ENCODE measurements at regions not wholly inside any gene's neighbourhood (a gene's known extent, or its start where the extent isn't known, plus 50 kb on each side); places are given as distances from the start of the nearest gene placed in this dataset.

DNA sequence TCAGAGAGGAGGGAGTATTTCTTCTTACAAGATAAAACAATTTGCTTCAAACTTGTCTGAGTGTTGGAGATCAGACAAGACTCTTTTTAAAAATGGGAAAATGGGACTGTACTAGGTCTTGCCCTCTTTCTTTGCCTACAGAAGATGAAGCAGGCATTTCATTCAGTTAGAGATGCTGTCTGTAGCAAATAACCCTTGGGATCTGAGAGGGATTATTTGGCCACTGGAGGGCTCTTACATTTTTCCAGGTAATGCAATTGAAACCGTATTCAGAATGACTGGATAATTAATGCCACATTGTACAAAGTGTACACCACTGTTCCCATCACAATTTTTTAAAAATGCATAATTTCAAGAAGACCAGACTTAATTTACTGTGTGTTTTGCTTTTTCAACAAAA lies 258.5 kb upstream of the KIRREL3 start:
- DNase-seq = no peak

DNA sequence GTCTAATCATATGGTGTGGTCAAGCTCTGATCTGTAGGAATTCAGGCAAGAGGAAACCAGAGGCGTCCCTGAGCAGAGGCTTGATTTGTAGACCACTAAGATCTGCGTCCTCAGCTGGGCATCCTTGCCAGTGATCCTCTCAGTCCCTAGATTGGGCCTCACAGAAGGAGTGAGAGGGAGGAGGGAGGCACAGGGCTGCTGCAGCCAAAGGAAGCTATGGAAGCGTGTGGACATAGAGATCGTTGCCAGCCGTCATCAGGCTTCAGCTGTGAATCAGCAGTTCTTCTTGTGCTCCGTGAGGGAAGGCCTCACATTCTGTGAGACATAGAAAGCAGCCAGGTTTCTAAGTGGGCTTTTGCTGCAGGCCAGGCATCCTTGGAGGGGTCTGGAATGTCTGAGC lies 254.6 kb upstream of the KIRREL3 start:
- DNase-seq = no peak

DNA sequence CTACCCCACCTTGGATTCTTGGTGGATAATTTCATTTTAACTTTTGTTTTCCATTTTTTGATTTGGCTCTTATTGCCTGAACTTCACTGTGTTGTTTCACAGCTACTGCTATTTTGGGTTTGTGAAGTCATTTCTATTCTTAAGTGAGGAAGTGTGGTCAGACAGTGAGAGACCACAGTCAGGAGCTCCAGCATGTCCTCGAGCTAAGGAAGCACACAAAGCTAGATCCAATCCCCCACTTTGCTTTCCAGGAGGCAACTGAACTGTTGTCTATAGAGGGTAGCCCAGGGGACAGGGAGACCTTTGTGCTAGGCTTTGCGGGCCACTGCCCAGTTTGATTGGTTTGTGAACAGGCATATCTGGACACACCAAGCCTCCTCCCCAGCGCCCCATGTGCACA lies 251.8 kb upstream of the KIRREL3 start:
- no peak for DNase-seq

DNA sequence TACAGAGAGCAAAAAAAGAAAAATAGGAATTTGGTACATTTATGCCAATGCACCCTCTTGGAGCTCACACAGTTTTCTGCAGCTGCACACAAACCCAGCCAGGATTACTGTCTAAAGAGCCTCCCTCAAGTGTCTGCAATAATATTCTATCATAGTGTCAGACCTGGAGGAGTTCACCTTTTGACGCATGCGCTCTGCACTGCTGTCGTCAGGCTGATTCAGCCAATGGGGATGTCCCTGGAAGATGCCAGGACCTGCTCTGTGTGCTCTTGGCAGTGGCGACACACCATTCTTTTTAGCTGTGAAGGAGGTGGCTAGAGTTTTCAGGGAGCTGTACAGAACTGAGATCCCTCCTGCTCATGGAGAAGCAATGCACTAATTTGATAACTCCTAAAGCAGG lies 249.0 kb upstream of the KIRREL3 start:
- DNase-seq = no peak

DNA sequence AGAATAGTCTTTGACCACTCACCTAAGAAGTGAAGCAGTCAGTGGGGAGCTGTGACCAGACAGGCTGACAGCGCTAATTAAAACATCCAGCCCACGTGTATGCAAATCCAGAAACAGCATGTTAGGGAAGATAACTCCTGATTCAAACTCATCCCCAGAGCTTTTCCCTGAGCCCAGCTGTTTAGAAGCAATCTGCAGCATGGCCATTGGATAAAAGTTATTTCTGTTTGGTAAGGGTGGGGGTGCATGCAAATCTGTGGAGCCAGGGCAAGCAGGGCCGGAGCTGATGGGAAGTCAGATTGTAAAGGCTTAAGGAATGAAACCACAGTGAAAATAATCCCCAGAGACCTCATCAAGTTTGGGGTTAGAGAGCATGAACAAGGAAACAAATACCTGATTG lies 247.9 kb upstream of the KIRREL3 start:
- no peak for DNase-seq

DNA sequence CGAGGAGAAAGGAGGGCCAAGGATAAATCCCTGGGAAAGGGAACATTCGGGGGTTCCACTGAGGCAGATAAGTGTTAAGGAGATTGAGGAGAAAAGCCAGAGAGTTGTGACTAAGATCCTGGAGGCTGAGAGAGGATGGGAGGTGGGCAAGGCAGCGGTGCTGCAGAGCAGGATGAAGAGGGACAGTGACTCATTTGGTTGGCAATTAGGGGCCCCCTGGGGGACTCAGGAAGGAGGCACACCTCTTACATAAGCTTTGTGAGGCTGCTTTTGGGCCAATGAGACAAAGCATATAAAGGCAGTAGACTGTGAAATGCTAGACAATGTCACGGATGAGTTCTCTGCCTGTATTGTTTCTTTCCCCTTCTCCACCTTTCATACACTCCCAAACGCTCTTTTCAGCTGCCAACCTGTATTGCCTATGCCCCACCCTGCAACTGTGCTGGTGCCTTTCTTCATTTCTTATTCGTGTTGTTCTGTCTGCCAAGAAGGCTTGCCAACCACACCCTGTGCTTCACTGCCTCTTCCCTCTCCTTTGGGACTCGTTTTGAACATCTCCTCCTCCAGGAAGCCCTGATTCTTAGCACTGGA lies 246.8 kb upstream of the KIRREL3 start:
- no peak for DNase-seq

DNA sequence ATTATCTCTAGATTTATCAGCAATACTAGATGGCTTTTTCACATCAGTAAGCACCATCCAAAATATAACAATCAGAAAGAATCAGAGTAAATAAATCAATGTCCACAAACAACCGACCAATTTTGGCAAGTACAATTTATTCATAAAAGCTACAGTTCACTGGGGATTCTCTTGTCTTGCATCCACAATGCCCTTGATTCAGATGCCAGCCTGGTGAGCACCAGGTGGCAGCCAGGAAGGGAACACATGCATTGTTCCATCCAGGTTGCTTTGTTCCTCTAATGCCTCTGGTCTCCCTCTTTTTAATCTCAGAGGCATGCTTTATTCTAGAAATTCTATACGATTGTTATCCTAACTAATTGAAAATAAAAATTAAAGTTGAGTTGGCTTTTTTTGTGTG lies 242.1 kb upstream of the KIRREL3 start:
- DNase-seq = no peak

DNA sequence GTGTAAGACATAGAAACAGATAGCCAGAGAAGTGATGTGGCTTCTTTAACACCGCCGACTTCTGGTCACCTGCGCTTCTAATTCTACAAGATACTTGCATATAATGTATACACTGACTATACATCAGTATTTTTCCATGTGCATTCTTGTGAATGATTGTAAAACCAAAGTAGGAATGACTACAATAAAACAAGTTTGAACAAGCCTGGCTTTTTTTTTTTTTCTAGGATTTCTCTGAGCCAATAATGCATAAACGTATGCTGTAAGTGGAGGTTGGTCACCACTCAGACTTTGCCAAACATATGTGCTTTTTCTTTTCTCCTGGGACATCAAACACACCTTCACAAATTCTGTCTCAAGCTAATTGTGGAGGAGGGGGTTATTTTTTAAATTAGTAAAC lies 237.8 kb upstream of the KIRREL3 start:
- no peak for DNase-seq

DNA sequence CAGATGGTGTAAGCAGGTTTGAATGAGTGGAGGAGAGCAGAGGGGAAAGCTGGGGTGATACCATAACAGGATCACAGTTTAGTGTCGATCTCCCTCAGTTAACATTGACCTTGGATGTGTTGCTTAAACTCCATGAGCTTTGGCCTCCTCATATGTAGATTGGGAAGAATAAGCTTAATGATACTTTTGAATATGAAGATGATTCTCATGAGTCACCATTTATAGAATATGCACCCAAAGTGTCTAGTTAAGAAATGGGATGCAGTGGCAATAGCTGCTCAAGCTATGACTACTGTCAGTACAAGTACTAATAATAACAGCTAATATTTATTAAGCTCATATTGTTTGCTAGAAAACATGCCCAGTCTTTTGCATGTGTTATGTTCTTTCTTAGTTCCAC lies 236.2 kb upstream of the KIRREL3 start:
- no peak for DNase-seq

DNA sequence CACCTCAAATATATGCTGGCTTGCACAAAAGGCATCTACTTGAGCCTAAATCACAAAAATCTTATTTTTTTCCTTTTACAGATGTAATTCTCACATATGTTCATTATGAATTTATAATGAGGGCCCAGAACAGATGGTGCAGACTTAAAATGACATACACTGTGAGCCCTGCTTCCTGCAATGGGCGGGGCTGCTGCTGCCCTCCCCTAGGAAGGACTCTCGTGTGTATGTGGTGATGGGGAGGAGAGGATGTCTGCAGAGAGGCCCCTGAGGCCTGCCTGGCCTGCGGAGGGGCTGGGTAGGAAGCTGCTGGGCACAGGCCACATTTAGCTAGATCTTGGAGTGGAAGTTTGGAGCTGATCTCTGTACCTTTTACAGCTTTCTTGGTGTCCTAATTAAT lies 233.4 kb upstream of the KIRREL3 start:
- no peak for DNase-seq

DNA sequence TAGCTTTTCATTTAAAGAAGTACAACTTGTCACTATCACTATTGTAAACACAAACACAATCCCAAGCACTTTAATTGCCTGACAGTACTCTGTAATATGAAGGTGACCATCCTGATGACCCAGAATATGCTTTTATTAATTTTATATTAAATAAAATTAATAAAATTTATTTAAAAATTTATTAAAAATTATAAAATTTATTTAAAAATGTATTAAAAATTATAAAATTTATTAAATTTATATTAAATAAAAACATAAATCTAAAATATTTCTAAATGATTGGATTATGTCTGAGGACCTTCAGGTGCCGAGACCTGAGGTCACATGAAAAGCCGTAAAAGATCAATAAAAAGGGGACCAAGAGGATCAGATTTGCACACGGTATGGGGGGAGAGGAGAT lies 229.8 kb upstream of the KIRREL3 start:
- DNase-seq = no peak

DNA sequence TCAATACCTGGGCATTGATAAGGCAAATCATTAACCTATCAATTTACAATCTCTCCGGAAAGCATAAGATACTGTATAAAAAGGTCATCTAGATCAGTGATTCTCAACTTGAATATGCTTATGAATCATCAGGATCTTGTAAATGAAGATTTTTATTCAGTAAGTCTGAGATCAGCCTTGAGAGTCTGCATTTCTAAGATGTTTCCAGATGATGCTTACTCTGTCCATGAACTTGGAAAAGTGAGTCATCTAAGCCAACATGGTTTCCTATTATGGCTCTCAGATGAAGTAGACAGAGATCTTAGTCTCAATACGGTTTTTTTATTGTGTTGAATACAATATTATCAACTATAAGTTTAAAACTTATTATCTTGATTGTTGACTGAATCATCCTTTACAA lies 226.4 kb upstream of the KIRREL3 start:
- DNase-seq = no peak

DNA sequence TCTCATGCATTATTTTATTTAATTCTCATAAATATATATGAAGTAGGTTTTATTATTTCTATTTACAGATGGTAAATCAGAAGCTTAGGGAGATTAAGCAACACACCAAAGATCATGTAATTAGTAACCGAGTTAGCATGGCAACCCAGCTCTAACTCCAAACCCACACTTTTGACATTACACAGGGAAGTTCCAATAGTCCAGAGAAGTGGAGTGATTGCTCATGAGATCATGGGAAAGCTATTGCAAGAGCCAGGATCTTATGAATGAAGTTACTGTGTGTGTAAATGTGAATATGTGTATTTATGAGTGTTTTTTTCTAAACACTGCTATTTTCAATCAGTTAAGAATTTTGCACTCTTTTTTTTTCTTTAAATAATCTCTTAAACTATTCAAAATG lies 225.8 kb upstream of the KIRREL3 start:
- DNase-seq = no peak

DNA sequence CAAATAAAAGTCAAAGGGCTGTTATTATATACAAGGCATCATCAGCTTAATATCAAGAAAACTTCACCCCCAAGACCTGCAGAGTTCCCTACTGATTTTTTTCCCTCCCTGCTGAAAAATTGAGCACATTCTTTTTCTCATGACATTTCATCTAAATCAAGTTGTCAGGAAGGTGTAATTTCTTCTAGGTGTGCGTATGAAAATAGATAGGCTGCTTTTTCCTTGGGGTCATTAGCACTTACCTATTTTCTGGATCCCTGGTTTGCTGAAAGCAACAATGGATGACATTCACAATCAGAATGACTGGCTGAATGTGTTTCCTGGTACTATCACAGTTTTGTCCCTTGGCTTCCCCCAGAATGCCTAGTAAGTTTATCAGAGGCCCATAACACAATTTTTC lies 225.0 kb upstream of the KIRREL3 start:
- no peak for DNase-seq

DNA sequence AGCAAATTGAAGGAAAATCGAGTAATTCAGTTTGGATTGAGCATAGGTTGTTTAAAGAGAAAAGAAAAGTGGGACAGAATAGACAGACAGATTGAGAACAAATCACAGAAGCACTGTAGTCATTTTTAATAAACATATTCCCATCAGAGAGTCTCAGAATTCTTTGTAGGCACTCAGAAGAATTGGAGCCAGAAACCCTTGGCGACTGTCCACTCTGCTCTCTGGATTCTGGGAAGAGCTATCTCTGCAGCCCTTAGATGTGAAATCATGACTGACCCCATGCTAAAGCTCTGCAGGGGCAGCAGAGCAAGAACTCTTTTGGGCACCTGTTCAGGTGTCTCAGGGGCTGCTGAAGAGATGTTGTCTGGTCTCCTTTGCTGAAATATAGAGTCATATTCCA lies 223.7 kb upstream of the KIRREL3 start:
- no peak for DNase-seq

DNA sequence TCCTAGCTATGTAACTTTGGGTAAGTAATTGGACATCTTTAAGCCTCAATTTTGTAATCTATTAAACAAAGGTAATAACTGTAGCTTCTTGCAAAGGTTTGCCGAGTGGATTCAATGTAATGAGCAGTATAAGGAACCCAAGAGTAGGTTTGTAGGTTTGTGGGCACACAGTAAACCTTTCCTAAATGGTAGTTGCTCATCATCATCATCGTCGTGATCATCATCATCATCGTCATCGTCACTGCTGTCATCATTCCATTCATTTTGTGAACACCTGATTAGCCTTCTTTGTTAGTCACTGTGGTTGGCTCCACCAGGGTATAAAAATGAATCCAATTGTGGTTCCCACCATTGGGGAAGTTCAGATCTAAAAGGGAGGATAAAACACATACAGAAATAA lies 223.1 kb upstream of the KIRREL3 start:
- no peak for DNase-seq

DNA sequence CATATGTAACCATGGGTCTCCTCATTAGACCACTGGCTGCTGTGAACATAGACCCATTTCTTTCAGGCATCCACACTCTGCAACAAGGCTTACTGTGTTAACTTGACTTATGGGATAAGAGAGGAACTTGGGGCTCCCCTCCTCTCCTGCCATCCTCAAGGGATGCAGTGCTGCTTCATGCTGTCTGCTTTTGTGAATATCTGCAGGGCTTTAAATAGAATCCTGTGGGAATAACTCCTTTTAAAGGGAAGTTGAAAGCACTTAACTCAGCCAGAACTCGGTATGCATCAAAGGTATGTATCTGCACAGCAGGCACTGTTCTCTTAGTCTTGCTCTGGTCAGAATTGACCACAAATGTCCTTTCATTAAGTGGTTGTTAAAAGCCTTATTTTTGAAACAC lies 222.5 kb upstream of the KIRREL3 start:
- no peak for DNase-seq

DNA sequence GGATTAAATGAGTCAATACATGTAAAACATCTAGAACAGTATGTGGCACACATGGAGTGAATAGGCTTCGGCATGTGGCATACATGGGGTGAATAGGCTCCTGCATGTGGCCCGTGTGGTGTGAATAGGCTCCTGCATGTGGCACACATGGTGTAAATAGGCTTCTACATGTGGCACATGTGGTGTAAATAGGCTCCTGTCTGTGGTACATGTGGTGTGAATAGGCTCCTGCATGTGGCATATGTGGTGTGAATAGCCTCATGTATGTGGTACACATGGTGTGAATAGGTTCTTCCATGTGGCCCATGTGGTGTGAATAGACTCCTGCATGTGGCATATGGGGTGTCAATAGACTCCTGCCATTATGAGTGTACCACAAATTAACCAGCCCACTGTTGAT lies 219.1 kb upstream of the KIRREL3 start:
- DNase-seq = no peak

DNA sequence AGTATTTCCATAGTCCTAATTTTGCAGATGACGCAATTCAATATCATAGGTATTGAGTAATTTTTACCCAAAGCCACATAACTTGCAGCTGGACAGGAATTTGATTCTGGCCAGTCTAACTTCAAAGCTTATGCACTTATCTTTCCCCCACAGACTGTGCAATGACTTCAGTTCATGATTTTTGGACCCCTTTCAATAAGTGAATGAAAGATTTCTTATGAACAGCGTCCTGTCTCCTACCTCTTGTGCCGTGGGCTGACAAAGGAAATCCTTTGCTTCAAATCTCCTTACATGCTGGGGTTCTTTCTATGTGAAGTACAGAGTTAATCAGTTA lies 217.7 kb upstream of the KIRREL3 start:
- no peak for DNase-seq

DNA sequence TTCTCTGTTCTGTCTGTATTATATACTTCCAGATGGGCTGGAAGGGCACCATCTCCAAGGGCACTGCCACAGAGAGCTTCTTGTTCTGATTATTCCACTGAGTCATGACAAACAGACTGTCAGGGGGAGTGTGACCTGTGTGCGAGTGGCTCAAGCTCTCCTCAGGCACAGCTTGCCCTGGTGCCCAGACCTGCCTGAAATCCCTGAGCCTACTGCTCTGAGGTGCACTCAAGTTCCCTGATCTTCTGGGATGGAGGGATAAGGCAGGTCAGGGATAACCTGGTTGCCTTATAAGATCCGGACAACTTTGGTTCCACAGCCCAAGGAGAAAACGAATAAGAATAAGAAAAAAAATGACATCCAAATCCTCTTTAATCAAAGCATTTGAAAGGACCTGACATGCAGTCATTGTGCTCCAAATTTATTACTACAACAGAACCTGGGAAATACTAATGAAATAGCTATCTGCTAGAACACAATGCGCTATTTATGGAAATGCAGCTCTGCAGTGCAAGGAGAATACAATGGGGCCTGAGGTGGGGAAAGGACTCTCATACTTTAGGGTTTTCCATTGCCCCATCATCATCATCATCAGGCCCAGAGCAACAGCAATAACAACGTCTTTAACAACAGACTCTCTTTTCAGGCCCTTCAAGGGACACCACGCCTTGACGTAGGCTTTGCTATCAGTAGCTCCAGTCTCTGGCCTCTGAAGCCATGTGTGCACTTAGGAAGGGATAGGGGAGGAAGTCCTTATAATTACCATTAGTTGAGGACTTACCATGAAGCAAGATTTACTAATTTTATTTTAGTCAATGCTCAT lies 217.1 kb upstream of the KIRREL3 start:
- no peak for DNase-seq

DNA sequence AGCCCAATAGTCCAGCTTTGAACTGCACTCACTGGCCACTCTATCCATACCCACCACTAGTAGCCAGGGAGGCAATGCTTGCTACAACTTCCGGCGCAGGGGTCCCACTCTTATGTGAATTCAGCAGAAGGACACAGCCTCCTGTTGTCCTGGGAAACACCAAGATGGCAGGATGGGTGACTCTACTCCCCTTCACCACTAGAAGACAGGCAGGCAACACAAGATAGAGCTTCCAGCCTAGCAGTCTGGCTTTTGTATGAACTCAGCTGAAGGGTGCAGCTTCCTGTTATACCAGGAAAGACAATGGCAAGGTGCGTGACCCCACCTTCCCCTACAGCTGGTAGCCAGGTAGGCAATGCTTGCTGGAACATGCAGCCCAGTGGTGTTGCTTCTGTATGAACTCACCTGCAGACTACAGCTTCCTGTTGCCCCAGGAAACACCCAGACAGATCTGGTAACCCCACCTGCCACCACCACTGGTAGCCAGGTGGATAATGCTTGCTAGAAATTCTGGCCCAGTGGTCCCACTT lies 205.2 kb upstream of the KIRREL3 start:
- DNase-seq = no peak

DNA sequence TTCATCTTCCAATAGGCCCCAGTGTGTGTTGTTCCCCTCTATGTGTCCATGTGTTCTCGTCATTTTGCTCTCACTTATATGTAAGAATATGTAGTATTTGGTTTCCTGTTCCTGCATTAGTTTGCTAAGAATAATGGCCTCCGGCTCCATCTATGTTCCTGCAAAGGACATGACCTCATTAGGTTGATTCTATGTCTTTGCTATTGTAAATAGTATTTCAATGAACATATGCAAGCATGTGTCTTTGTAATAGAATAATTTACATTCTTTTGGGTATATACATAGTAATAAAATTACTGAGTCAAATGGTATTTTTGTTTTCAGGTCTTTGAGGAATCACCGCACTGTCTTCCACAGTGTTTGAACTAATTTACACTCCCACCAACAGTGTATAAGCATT lies 202.9 kb upstream of the KIRREL3 start:
- no peak for DNase-seq

DNA sequence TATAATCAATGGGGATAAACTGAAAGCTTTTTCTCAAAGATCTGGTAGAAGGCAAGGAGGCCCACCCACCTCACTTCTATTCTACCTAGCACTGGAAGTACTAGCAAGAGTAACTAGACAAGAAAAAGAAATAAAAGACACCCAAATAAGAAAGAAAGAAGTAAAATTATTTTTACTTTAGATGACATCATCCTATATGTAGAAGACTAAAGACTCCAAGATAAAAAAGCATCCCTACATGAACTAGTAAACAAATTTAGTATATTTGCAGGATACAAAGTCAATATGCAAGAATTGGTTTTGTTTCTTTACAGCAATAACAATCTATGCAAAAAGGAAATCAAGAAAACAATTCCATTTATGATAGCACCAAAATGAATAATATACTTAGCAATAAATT lies 201.5 kb upstream of the KIRREL3 start:
- no peak for DNase-seq

DNA sequence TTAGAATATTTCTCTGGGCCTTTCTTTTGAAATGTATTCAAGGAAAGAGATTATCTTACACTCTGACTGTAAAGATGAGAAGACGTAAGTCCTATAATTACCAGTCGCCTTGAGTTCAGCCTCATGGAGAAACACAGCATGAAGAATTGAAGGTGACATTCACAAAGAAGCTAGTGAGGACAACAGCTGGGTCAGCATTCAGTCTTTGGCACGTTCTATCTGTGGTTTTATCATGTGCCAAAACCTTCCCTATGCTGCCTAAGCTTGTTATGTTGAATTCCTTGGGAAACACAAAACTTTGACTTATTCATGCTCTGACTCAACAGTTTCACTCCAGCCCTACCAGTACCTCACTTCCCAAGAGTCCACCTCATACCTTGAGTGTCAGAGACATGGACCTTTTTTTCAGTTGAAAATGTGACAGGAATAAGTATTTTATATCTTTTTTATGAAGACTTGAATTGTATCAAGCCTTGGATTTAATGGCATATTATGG lies 198.8 kb upstream of the KIRREL3 start:
- DNase-seq = no peak

Measured in suppressor macrophage treated with lipopolysaccharide for 4 hours (primary cell).